Suprapubic skin (tissue), 4 donors: ENCODE measurements at regions not wholly inside any gene's neighbourhood (a gene's known extent, or its start where the extent isn't known, plus 50 kb on each side); places are given as distances from the start of the nearest gene placed in this dataset.

Source experiments
- EP300 ChIP-seq: sonication (generic); formaldehyde crosslinking; IDR thresholded peaks from one replicate; pipeline ENCODE4 v1.6.1; 2017; ENCODE audit warnings: antibody characterized with exemption
- POLR2A ChIP-seq, 2 donors: fragments of 450-650 bp; IDR thresholded peaks; one replicate each; pipeline ENCODE4 v1.6.1; 2017; ENCODE audit warnings: antibody characterized with exemption in 2 of 2, mild to moderate bottlenecking in 2 of 2, moderate library complexity in 2 of 2
- POLR2AphosphoS5 ChIP-seq, 3 donors: sonication (generic); formaldehyde crosslinking; IDR thresholded peaks; one replicate each; pipeline ENCODE4 v1.6.1; 2017; ENCODE audit warnings: antibody characterized with exemption in 3 of 3
- TF ChIP-seq, protein P1 (sequence below), 2 donors: fragments of 200-600 bp in 1 of 2; fragments of 450-650 bp in 1 of 2; sonication (generic) in 1 of 2; IDR thresholded peaks; one replicate each; pipeline ENCODE4 v1.5.1; 2016 to 2019; ENCODE audit warnings: antibody characterized with exemption in 2 of 2, mild to moderate bottlenecking in 1 of 2, moderate library complexity in 1 of 2

DNA sequence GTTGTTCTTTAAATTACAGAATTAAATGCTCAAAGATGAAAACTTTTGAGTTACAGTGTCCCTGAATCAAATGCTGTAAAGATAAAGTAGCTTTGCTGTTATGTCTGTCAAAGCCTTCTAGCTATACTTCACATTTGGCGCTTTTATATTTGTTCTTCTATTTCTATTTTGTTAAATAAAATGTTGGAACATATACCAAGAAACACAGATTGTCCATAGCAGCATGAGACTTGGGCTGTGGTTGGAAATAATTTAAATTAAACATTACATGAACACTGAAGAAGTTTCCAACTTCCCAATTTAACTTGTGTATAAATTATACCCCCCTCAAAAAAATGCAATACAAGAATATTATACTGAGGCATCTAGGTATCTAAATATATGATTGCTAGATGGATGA, 249.8 kb downstream of the NR2F1-AS1 start:
- TF ChIP-seq, protein P1, sequence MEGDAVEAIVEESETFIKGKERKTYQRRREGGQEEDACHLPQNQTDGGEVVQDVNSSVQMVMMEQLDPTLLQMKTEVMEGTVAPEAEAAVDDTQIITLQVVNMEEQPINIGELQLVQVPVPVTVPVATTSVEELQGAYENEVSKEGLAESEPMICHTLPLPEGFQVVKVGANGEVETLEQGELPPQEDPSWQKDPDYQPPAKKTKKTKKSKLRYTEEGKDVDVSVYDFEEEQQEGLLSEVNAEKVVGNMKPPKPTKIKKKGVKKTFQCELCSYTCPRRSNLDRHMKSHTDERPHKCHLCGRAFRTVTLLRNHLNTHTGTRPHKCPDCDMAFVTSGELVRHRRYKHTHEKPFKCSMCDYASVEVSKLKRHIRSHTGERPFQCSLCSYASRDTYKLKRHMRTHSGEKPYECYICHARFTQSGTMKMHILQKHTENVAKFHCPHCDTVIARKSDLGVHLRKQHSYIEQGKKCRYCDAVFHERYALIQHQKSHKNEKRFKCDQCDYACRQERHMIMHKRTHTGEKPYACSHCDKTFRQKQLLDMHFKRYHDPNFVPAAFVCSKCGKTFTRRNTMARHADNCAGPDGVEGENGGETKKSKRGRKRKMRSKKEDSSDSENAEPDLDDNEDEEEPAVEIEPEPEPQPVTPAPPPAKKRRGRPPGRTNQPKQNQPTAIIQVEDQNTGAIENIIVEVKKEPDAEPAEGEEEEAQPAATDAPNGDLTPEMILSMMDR (IDR thresholded peaks at IDR 0.05) = no peak
- TF ChIP-seq POLR2A (IDR thresholded peaks at IDR 0.05) (no peak), POLR2AphosphoS5 (IDR thresholded peaks at IDR 0.05) (no peak), EP300 (no peak)
